HL-60 (cell line): ENCODE measurements at regions not wholly inside any gene's neighbourhood (a gene's known extent, or its start where the extent isn't known, plus 50 kb on each side); places are given as distances from the start of the nearest gene placed in this dataset.
"Not testable (repeated sequence)": the region's sequence is repeated elsewhere in the genome, so short reads cannot be mapped to it uniquely, and the experiment has no call there.

Experiments used
- CTCF ChIP-seq: IDR thresholded peaks from one replicate; pipeline ENCODE4 v1.5.1; 2011; ENCODE audit warnings: low read length, control low read depth, inconsistent platforms; ENCODE audit not compliant: insufficient read depth
- REST ChIP-seq: IDR thresholded peaks from 2 replicates; pipeline ENCODE4 v1.6.1; 2012; ENCODE audit warnings: low read depth; ENCODE audit not compliant: insufficient replicate concordance
- SPI1 ChIP-seq: IDR thresholded peaks from 2 replicates; pipeline ENCODE4 v1.6.1; 2012; ENCODE audit warnings: low read depth, mild to moderate bottlenecking, borderline replicate concordance

GRCh38 chr15:81067567-81067966 lies 66.5 kb upstream of the CFAP161 start:
- TF ChIP-seq CTCF, REST, SPI1: not testable (repeated sequence)
